GM21576 (cell line): ENCODE measurements at regions not wholly inside any gene's neighbourhood (a gene's known extent, or its start where the extent isn't known, plus 50 kb on each side); places are given as distances from the start of the nearest gene placed in this dataset.

Source experiments
- ATAC-seq: cut with Tn5 transposase; IDR thresholded peaks from one replicate; pipeline ENCODE4 v1.9.1; 2021; ENCODE audit warnings: mild to moderate bottlenecking, moderate library complexity; ENCODE audit not compliant: unreplicated experiment

GRCh38 chr1:99565606-99566289 is 80.2 kb upstream of the PALMD start:
- no peak for ATAC-seq

GRCh38 chr1:99566290-99567021 is 79.5 kb upstream of the PALMD start:
- no peak for ATAC-seq

GRCh38 chr1:99570486-99571089 is 75.3 kb upstream of the PALMD start:
- no peak for ATAC-seq

- no peak for ATAC-seq
These were observed 74.7 kb upstream of the PALMD start for GRCh38 chr1:99571092-99571734.

GRCh38 chr1:99573431-99574217 is 72.3 kb upstream of the PALMD start:
- ATAC-seq = no peak

GRCh38 chr1:99577313-99577712 is 68.6 kb upstream of the PALMD start:
- ATAC-seq = no peak

- ATAC-seq = no peak
These were observed 66.2 kb upstream of the PALMD start for GRCh38 chr1:99579691-99580172.

GRCh38 chr1:99580451-99580850 is 65.5 kb upstream of the PALMD start:
- ATAC-seq = no peak

GRCh38 chr1:99587008-99587407 is 58.9 kb upstream of the PALMD start:
- no peak for ATAC-seq

GRCh38 chr1:99589186-99589636 is 56.7 kb upstream of the PALMD start:
- no peak for ATAC-seq

- ATAC-seq = no peak
These were observed 55.2 kb upstream of the PALMD start for GRCh38 chr1:99590578-99591209.

- no peak for ATAC-seq
These were observed 54.0 kb upstream of the PALMD start for GRCh38 chr1:99591886-99592285.

- ATAC-seq = no peak
These were observed 51.7 kb upstream of the PALMD start for GRCh38 chr1:99594205-99594604.

GRCh38 chr1:99595041-99595440 is 50.9 kb upstream of the PALMD start:
- ATAC-seq = no peak

GRCh38 chr1:99595441-99595840 is 50.5 kb upstream of the PALMD start:
- ATAC-seq = no peak
